Peyer's patch (tissue), 4 donors: ENCODE measurements at regions not wholly inside any gene's neighbourhood (a gene's known extent, or its start where the extent isn't known, plus 50 kb on each side); places are given as distances from the start of the nearest gene placed in this dataset.

Source experiments
- DNase-seq, 3 donors: peaks; one replicate each; pipeline ENCODE4 v3.0.0-alpha.2; 2017 to 2019
- H3K27ac ChIP-seq, 4 donors: fragments of 200-600 bp; sonication (generic); one replicate each; pipeline ENCODE4 v1.5.1; 2016 to 2019
- H3K27me3 ChIP-seq, 2 donors: fragments of 200-600 bp; sonication (generic); one replicate each; pipeline ENCODE4 v1.5.1; 2019
- H3K36me3 ChIP-seq, 3 donors: fragments of 200-600 bp; sonication (generic); one replicate each; pipeline ENCODE4 v1.5.1; 2016 to 2019
- H3K4me1 ChIP-seq, 4 donors: fragments of 200-600 bp; sonication (generic); one replicate each; pipeline ENCODE4 v1.5.1; 2016 to 2019
- H3K4me3 ChIP-seq, 4 donors: fragments of 200-600 bp; sonication (generic); 1 replicate in 3 of 4; 2 replicates in 1 of 4; pipeline ENCODE4 v1.5.1; 2016 to 2019; ENCODE audit warnings: mild to moderate bottlenecking in 1 of 4
- H3K9me3 ChIP-seq, 4 donors: fragments of 200-600 bp; sonication (generic); one replicate each; pipeline ENCODE4 v1.5.1; 2016 to 2019; ENCODE audit warnings: mild to moderate bottlenecking in 1 of 4
- POLR2A ChIP-seq, 2 donors: fragments of 450-650 bp; IDR thresholded peaks; one replicate each; pipeline ENCODE4 v1.5.1; 2017; ENCODE audit warnings: antibody characterized with exemption in 2 of 2, mild to moderate bottlenecking in 2 of 2, moderate library complexity in 2 of 2
- TF ChIP-seq, protein P1 (sequence below), 6 experiments: fragments of 450-650 bp in 4 of 6; fragments of 200-600 bp in 2 of 6; sonication (generic) in 1 of 6; IDR thresholded peaks; one replicate each; pipeline ENCODE4 v1.5.1; 2017 to 2019; ENCODE audit warnings: antibody characterized with exemption in 6 of 6, mild to moderate bottlenecking in 3 of 6, moderate library complexity in 1 of 6

DNA sequence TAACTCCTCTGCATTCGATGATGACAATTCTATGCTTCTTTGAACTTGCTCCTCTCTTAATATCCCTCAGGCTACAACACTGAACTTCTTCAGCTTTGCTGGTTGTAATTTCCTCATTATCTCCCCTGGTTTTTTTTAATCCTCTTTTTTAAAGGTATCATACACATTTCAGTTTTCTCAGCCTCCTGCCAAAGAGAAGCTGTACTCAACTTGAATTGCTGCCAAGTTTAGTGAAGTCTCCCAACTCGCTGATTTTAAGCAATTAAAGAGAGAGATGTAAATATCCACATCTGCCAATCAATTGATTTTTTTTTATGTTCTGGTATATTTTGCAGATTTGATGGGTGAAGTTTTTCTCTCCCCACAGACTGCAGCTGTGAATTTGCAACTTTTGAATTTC lies 817.8 kb downstream of the GALC start:
- Histone ChIP-seq H3K4me1 (no peaks in the 10 kb centered on the region), H3K36me3 (no peaks in the 10 kb centered on the region), H3K9me3 (peaks cover 0 to 2% (median 0%) of the 10 kb centered on the region in 4 donors), H3K27ac (no peak overlapping the region), H3K27me3 (no peaks in the 10 kb centered on the region), H3K4me3 (no peak overlapping the region)
- TF ChIP-seq, protein P1, sequence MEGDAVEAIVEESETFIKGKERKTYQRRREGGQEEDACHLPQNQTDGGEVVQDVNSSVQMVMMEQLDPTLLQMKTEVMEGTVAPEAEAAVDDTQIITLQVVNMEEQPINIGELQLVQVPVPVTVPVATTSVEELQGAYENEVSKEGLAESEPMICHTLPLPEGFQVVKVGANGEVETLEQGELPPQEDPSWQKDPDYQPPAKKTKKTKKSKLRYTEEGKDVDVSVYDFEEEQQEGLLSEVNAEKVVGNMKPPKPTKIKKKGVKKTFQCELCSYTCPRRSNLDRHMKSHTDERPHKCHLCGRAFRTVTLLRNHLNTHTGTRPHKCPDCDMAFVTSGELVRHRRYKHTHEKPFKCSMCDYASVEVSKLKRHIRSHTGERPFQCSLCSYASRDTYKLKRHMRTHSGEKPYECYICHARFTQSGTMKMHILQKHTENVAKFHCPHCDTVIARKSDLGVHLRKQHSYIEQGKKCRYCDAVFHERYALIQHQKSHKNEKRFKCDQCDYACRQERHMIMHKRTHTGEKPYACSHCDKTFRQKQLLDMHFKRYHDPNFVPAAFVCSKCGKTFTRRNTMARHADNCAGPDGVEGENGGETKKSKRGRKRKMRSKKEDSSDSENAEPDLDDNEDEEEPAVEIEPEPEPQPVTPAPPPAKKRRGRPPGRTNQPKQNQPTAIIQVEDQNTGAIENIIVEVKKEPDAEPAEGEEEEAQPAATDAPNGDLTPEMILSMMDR (IDR thresholded peaks at IDR 0.05) = no peak
- DNase-seq = no peak

DNA sequence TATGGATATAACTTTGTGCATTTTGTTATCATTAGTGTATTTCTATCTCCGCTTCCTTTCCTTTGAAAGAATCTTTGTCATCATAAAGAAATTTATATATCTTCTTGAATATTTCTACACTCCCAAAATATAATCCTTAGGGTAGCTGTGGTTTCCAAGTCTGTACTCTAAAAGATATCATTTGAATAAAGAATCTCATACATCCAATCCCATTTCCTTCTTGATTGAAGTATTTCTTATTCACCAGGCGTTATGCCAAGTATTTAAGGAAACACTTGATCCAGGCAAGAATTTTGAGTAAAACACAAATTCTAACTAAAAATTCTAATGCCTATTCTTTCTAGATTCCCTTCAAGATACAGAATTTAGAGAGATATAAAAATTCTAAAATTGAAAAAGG lies 821.8 kb downstream of the GALC start:
- Histone ChIP-seq H3K9me3 (no peaks in the 10 kb centered on the region), H3K4me3 (no peak overlapping the region), H3K27ac (no peak overlapping the region), H3K36me3 (no peaks in the 10 kb centered on the region), H3K4me1 (no peaks in the 10 kb centered on the region), H3K27me3 (no peaks in the 10 kb centered on the region)
- TF ChIP-seq, protein P1 (IDR thresholded peaks at IDR 0.05) = no peak
- TF ChIP-seq POLR2A (IDR thresholded peaks at IDR 0.05) = no peak
- no peak for DNase-seq

DNA sequence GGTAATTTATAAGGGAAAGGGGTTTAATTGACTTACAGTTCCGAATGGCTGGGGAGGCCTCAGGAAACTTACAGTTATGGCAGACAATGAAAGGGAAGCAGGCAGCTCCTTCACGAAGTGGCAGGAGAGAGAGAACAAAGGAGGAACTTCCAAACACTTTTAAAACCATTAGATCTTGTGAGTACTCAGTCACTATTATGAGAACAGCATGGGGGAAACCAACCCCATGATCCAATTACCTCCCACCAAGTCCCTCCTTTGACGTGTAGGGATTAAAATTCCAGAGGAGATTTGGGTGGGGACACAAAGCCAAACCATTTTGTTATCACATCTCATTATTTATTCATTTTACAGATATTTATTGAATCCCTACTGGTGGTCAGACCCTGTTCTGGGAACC lies 822.8 kb downstream of the GALC start:
- no peak overlapping the region for H3K4me3 ChIP-seq
- DNase-seq = no peak
- no peaks in the 10 kb centered on the region for H3K9me3 ChIP-seq
- no peak overlapping the region for H3K27ac ChIP-seq
- no peaks in the 10 kb centered on the region for H3K36me3 ChIP-seq
- TF ChIP-seq, protein P1 (IDR thresholded peaks at IDR 0.05) = no peak
- TF ChIP-seq POLR2A (IDR thresholded peaks at IDR 0.05) = no peak
- H3K27me3 ChIP-seq = no peaks in the 10 kb centered on the region
- H3K4me1 ChIP-seq = no peaks in the 10 kb centered on the region

DNA sequence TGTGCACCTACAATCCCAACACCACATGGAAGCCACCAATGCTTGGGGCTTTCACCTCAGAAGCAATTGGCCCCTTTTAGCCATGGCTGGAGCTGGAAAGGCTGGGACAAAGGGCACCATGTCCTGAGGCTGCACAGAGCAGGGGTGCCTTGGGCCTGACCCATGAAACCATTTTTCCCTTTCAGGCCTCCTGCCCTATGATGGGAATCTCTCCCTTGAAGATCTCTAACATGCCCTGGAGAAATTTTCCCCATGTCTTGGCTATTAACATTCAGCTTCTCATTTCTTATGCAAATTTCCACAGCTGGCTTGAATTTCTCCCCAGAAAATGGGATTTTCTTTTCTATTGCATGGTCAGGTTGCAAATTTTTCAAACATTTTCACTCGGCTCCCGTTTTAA lies 823.6 kb downstream of the GALC start:
- TF ChIP-seq, protein P1 (IDR thresholded peaks at IDR 0.05) = no peak
- TF ChIP-seq POLR2A (IDR thresholded peaks at IDR 0.05) = no peak
- Histone ChIP-seq H3K9me3 (no peaks in the 10 kb centered on the region), H3K27ac (no peak overlapping the region), H3K36me3 (no peaks in the 10 kb centered on the region), H3K4me1 (no peaks in the 10 kb centered on the region), H3K27me3 (no peaks in the 10 kb centered on the region), H3K4me3 (no peak overlapping the region)
- no peak for DNase-seq

DNA sequence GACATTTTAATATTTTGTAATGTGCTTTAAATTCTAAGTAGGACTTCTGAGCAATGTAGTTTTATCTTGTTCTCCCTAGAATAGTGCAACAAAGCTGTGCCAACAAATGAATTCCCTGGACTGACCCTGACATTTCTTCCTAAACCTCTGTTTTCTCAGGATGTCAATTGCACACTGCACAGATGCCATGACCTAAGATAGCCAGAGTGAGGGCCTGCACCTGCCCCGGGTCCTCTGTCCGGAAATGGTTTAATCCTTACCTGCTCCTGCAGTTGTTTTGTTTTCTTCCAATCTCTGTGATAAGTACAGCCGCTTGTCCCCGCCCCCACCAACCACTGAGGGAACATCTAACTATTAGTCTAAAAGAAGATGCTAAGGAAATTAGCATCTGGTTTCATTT lies 831.5 kb downstream of the GALC start:
- Histone ChIP-seq H3K27me3 (no peaks in the 10 kb centered on the region), H3K4me1 (no peaks in the 10 kb centered on the region), H3K36me3 (no peaks in the 10 kb centered on the region), H3K4me3 (no peak overlapping the region), H3K27ac (no peak overlapping the region), H3K9me3 (no peaks in the 10 kb centered on the region)
- no peak for DNase-seq
- no peak for TF ChIP-seq POLR2A (IDR thresholded peaks at IDR 0.05)
- TF ChIP-seq, protein P1 (IDR thresholded peaks at IDR 0.05) = no peak

DNA sequence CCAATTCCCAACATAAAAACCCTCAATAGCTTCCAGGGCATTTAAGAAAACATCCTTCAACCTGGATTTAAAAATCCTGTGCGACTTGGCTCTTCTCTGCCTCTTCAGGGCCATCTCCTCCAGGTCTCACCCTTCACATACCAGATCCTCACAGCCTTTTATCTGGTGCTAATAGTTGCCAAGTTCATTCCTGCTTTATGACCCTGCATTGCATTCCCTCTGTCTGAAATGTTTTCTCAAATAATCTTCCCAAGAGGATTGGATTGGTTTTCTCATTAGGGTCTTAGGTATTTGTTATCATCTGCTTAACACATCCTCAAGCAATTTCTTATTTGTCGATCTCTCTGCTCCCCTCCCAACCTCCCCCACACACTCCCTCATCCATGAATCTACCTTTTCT lies 832.0 kb downstream of the GALC start:
- H3K27me3 ChIP-seq = no peaks in the 10 kb centered on the region
- DNase-seq = no peak
- no peak overlapping the region for H3K4me3 ChIP-seq
- no peaks in the 10 kb centered on the region for H3K36me3 ChIP-seq
- TF ChIP-seq, protein P1 (IDR thresholded peaks at IDR 0.05) = no peak
- no peak for TF ChIP-seq POLR2A (IDR thresholded peaks at IDR 0.05)
- no peaks in the 10 kb centered on the region for H3K4me1 ChIP-seq
- H3K9me3 ChIP-seq = no peaks in the 10 kb centered on the region
- no peak overlapping the region for H3K27ac ChIP-seq
